Astrocyte of the spinal cord (primary cell): ENCODE measurements at regions not wholly inside any gene's neighbourhood (a gene's known extent, or its start where the extent isn't known, plus 50 kb on each side); places are given as distances from the start of the nearest gene placed in this dataset.

Source experiments
- DNase-seq: peaks from one replicate; pipeline ENCODE4 v3.0.0; 2011; ENCODE audit warnings: low read depth, low spot score
- H3K4me3 ChIP-seq: 2 replicates; pipeline ENCODE4 v1.5.1; 2011; ENCODE audit warnings: low read depth, mild to moderate bottlenecking, low read length, moderate library complexity
- in situ Hi-C: cut with HindIII; loops from 2 replicates; pipeline ENCODE4 v1.10.0; 2017; ENCODE audit warnings: low sequenced_read_pairs
- TF ChIP-seq, protein P1 (sequence below): IDR thresholded peaks from 2 replicates; pipeline ENCODE4 v1.5.1; 2012; ENCODE audit warnings: low read depth, mild to moderate bottlenecking, low read length, inconsistent platforms

DNA sequence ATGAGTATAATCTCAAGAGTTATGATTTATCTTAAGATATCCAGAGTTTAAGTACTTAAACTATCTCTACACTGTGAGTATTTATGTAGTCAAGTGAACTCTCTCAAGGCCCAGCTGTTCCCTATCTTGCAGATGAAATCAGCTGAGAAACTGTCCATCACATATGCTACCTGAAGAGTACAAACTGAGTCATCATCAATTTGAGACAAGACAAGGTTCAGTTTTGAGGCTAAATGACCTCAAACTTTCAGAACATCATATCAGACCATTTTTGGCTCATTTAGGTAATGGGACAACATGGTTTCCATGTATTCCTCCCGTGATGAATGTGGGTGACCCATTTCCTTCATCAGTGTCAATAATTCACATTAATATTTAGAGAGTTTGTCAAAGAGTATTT is 53.1 kb upstream of the AUTS2 start:
- H3K4me3 ChIP-seq = no peak overlapping the region
- no peak for DNase-seq
- in situ Hi-C loops = no loop called here
- TF ChIP-seq, protein P1, sequence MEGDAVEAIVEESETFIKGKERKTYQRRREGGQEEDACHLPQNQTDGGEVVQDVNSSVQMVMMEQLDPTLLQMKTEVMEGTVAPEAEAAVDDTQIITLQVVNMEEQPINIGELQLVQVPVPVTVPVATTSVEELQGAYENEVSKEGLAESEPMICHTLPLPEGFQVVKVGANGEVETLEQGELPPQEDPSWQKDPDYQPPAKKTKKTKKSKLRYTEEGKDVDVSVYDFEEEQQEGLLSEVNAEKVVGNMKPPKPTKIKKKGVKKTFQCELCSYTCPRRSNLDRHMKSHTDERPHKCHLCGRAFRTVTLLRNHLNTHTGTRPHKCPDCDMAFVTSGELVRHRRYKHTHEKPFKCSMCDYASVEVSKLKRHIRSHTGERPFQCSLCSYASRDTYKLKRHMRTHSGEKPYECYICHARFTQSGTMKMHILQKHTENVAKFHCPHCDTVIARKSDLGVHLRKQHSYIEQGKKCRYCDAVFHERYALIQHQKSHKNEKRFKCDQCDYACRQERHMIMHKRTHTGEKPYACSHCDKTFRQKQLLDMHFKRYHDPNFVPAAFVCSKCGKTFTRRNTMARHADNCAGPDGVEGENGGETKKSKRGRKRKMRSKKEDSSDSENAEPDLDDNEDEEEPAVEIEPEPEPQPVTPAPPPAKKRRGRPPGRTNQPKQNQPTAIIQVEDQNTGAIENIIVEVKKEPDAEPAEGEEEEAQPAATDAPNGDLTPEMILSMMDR = no peak
